ENCODE measurements at regions not wholly inside any gene's neighbourhood (a gene's known extent, or its start where the extent isn't known, plus 50 kb on each side); places are given as distances from the start of the nearest gene placed in this dataset.

DNA sequence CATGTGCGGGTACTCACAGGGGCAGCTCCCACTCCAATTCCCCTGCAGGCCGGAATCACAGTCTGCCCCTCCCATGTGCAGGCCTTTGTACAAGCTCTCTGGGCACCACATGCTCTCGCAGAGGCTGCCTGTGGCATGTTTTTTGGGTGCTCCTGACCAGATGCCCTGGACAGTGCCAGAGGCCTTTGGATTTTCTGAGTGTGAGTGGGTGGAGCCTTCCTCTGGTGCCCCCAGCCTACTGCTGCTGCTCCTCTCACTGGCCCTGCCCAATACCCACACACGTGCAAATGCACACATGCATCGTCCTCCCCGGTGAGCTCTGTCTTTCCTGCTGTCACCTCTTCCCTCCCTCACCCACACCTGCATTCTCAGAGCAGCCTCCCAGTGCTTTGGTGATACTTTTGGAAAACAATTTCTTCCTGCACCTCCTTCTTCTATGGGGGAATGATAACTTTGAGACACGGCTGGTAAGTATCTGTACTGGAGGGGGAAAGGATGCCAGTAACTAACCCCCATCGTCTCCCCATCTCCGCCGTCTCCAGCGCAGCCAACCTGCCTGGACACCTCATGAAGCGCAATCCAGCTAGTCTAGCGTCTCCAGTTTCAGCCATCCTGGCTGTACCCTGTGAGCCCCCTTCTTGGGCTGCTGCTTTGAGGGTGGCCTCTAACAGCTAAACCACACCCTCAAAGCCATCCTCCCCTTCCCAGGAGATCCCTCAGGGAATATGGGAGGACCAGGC lies 229.4 kb upstream of the TOPAZ1 start:
- no peak overlapping the region for H3K27ac ChIP-seq
- TF ChIP-seq, protein P1, sequence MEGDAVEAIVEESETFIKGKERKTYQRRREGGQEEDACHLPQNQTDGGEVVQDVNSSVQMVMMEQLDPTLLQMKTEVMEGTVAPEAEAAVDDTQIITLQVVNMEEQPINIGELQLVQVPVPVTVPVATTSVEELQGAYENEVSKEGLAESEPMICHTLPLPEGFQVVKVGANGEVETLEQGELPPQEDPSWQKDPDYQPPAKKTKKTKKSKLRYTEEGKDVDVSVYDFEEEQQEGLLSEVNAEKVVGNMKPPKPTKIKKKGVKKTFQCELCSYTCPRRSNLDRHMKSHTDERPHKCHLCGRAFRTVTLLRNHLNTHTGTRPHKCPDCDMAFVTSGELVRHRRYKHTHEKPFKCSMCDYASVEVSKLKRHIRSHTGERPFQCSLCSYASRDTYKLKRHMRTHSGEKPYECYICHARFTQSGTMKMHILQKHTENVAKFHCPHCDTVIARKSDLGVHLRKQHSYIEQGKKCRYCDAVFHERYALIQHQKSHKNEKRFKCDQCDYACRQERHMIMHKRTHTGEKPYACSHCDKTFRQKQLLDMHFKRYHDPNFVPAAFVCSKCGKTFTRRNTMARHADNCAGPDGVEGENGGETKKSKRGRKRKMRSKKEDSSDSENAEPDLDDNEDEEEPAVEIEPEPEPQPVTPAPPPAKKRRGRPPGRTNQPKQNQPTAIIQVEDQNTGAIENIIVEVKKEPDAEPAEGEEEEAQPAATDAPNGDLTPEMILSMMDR (conservative IDR thresholded peaks at IDR 0.05), result no peak

DNA sequence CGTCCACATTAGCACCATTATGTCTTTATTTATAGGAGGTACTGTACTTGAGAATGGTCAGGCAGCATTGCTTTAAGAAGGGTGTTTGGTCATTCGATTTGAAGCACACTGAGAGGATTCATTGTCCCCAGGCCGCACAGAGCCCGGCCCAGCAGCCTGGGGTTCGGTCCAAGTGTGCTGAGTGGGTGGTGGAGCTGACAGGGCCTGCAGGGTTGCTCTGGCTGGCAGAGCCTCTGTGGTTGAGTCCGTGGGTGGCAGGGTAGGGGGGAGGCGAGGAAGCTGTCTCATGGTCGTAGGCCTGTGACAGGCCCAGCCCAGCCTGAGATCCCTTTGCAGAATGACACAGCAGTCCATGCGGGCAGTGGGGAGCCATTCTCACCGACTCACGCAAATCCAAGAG lies 227.7 kb upstream of the TOPAZ1 start:
- TF ChIP-seq, protein P1 (conservative IDR thresholded peaks at IDR 0.05), result no peak
- no peak overlapping the region for H3K27ac ChIP-seq

GRCh38 chr3:44015170-44015569 lies 226.5 kb upstream of the TOPAZ1 start:
- no peak overlapping the region for H3K27ac ChIP-seq
- TF ChIP-seq, protein P1 (conservative IDR thresholded peaks at IDR 0.05), result no peak

DNA sequence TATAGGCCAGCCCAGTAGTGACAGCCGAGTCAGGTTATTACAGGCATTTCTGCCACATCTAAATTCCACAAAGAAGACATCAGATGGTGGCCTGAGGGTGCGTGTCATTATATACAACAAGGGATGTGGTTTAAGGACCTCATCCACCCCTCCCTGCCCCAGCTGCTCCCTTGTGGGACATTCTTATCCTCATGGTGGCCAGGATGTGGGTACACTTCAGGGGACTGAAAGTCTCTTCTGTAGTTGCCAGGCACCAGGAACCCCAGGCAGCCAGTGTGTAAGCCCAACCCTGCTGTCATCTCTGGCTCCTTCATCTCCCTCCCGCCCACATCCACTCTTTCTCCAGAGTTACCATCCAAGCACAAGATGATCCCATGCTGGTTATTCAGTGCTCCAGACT lies 224.9 kb upstream of the TOPAZ1 start:
- no peak overlapping the region for H3K27ac ChIP-seq
- TF ChIP-seq, protein P1 (conservative IDR thresholded peaks at IDR 0.05), result no peak

DNA sequence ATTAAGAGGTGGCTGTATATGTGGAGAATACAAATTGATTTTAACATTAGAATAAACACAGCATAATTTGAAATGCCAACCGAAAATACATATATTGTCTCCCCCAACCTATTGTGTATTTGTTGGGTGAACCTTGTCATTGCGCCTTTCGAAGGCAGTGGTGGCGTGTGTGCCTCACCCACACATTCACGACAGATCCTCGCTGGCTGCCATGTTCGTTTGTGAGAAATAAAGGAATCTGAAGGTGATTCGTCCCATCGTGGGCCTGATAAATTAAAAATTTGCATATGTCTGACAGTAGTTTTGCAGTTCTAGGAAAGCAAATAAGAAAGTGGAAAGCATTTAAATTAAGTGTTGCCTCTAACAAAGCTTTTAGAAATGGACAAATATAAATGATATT lies 222.8 kb upstream of the TOPAZ1 start:
- H3K27ac ChIP-seq, result no peak overlapping the region
- TF ChIP-seq, protein P1 (conservative IDR thresholded peaks at IDR 0.05), result no peak

GRCh38 chr3:44019736-44020135 lies 221.9 kb upstream of the TOPAZ1 start:
- H3K27ac ChIP-seq, result no peak overlapping the region
- TF ChIP-seq, protein P1 (conservative IDR thresholded peaks at IDR 0.05), result no peak

DNA sequence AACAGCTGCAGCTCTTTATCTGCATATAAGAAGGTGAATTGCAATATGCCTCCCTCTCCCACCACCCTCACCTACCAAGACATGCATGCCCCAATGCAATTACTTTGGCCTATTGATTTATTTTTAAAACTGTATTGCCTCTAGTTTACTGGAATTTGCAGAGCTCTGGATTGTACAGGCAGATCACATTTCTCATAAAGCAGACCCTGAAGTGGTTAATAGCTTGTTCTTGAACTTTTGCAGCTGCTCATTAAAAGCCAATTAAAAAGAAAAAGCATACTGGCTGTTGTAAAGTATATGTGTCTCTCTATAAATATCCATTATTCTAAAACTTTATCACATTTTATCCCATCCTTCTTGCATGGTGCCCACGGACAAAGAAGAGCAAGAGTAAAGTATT lies 221.5 kb upstream of the TOPAZ1 start:
- TF ChIP-seq, protein P1 (conservative IDR thresholded peaks at IDR 0.05), result no peak
- H3K27ac ChIP-seq, result no peak overlapping the region
